Right lobe of liver (tissue), 4 donors: ENCODE measurements at regions not wholly inside any gene's neighbourhood (a gene's known extent, or its start where the extent isn't known, plus 50 kb on each side); places are given as distances from the start of the nearest gene placed in this dataset.

ENCODE experiments used
- POLR2A ChIP-seq: fragments of 450-650 bp; IDR thresholded peaks from one replicate; pipeline ENCODE4 v1.6.1; 2017; ENCODE audit warnings: antibody characterized with exemption, mild to moderate bottlenecking
- TF ChIP-seq, protein P1 (sequence below), 4 donors: fragments of 200-600 bp in 3 of 4; fragments of 450-650 bp in 1 of 4; IDR thresholded peaks; one replicate each; pipeline versions ENCODE4 v1.5.1 to v1.8.0; 2016 to 2022; ENCODE audit warnings: antibody characterized with exemption in 4 of 4, mild to moderate bottlenecking in 2 of 4
- donor health status: DM: no; HTN: no; CAD: no.
- donor health status: DM: no; HTN: no; CAD: no.
- donor health status: DM: no; HTN: yes; CAD: no.

DNA sequence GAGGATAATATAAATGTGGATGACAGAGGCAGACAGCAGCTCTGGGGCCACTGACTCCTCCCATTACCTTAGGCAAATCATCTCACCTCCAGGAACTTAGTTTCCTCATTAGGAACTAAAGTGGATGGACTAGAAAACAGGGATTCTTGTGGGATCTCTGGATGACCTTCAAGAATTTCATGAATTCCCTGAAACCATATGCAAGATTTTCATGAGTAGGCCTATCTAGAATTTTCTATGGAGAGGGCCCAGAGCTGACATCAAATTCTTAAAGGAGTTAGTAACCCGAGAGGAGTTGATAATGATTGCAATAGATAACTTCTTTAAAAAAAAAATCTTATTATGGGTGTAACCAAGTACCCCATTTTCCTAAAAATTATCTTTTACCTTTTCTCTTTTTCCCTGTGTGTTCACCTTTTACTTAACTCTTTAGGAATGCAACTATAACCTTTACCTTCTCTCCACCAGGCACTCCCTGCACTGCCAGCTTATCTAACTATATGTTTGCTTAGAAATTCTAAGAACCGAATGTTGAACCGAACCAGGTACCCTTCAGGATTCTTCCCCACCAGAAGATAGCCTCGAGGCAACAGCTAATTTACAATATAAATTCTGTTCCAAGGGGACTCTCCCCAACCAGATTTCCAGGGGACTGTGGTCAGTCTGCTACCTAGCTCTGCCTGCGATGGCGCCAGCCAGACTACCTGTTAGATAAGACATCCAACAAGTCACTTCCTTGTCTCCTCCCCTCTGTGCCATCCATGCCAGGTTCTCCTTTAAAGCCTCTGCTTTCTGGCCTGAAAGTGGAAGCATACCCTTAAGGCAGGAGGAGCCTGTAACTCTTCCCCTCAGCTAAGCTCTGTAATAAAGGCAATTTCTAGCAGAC, 86.0 kb downstream of the GCNT4 start:
- TF ChIP-seq, protein P1, sequence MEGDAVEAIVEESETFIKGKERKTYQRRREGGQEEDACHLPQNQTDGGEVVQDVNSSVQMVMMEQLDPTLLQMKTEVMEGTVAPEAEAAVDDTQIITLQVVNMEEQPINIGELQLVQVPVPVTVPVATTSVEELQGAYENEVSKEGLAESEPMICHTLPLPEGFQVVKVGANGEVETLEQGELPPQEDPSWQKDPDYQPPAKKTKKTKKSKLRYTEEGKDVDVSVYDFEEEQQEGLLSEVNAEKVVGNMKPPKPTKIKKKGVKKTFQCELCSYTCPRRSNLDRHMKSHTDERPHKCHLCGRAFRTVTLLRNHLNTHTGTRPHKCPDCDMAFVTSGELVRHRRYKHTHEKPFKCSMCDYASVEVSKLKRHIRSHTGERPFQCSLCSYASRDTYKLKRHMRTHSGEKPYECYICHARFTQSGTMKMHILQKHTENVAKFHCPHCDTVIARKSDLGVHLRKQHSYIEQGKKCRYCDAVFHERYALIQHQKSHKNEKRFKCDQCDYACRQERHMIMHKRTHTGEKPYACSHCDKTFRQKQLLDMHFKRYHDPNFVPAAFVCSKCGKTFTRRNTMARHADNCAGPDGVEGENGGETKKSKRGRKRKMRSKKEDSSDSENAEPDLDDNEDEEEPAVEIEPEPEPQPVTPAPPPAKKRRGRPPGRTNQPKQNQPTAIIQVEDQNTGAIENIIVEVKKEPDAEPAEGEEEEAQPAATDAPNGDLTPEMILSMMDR (IDR thresholded peaks at IDR 0.05): no peak
- TF ChIP-seq POLR2A: no peak
